Stimulated activated CD4-positive, alpha-beta T cell treated with anti-CD3 and anti-CD28 coated beads, Interleukin-4, amount 100 ng/mL, for 48 hours (primary cell): ENCODE measurements at regions not wholly inside any gene's neighbourhood (a gene's known extent, or its start where the extent isn't known, plus 50 kb on each side); places are given as distances from the start of the nearest gene placed in this dataset.
"Not testable (repeated sequence)": the region's sequence is repeated elsewhere in the genome, so short reads cannot be mapped to it uniquely, and the experiment has no call there.

Source experiments
- DNase-seq, 2 donors: peaks; one replicate each; pipeline ENCODE4 v3.0.0-alpha.2; 2020; ENCODE audit warnings: low read depth in 2 of 2

DNA sequence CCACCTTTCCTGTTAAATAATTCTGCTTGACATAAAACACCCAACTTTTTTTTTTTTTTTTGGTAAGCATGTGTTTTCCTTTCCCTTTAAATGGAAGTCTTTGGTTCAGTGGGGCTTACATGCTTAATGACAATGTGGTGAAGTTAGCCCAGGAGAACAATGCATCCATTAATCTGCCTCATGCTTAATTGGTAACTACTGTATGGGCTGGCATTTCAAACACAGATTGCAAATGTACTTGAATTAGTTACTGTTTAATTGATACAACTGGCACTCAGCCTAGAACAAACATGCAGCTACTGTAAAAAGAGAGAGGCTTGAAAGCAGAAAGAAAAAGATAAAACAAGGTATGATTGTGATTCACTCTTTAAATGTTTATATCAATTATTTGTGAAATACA lies 483.6 kb upstream of the NOX3 start:
- DNase-seq, result no peak

- no peak for DNase-seq
These were observed 480.9 kb upstream of the NOX3 start for GRCh38 chr6:155936551-155936950.

DNA sequence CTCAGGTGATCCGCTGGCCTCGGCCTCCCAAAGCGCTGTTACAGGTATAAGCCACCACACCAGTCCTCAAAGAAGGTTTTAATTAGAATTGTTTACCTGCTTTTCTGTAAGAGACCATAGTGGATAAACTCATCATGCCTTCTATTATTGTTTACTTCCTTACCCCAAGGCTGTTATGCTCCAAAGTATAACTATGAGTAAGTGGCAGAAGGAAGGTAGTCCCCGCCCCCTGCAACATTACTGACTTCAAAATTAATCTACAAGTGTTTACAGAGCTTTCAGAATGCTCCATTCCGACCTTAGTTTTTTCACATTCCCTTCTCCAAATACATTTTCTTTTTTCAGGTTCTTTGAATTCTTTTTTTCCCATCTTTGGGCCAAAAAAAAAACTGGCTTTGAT lies 480.5 kb upstream of the NOX3 start:
- no peak for DNase-seq

DNA sequence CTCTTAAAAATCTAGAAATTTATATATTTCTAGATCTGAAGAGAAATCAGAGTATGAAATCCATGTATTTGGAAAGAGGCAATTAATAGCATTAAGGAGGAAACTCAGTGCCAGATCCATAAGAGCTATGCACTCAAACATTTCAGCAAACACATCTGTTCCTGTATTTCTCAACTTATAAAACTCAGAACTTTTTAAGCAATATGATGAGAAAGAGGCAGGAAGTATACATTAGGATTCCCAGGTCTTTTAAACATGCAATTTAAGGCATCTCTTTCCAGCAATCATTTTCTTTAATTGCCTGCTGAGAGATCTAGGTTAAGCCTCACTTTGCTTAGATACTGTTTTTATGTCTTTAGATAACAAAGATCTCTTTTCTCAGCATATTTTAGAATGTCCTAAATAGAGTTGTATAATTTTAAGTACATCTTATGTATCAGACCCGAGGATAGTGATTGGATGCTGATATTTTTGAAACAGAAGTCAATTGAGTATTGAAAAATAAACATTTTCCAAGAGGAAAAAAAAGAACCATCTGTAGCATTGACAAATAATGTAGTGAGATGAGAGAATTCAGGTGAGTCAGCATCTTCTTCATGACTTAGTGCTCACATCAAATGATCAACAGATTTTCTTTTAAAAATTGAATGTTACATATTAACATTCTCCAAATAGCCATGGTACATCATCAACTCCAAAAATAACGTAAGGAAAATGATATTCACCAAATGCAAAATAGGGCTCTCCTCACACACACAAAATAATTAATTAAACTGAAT lies 461.4 kb upstream of the NOX3 start:
- DNase-seq, result no peak

DNA sequence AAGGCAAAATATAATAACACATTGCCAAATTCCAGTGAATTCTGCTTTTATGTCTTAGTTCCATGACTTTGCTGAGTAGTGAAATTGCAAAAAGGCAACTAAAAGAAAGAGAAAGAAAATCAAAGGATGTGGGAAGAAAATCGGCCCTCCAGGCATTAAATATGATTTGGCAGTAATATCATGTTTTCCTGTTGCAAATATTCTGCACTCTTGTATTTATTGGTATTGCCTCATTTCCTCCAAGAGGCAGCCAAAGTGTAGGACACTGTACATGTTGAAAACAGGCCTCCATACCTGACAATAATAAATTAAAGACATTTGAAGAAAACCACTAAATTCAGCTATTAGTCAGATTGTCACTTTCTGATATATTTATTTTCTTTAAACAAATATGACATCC lies 460.0 kb upstream of the NOX3 start:
- DNase-seq, result no peak

GRCh38 chr6:155913816-155914215 lies 458.2 kb upstream of the NOX3 start:
- no peak for DNase-seq

DNA sequence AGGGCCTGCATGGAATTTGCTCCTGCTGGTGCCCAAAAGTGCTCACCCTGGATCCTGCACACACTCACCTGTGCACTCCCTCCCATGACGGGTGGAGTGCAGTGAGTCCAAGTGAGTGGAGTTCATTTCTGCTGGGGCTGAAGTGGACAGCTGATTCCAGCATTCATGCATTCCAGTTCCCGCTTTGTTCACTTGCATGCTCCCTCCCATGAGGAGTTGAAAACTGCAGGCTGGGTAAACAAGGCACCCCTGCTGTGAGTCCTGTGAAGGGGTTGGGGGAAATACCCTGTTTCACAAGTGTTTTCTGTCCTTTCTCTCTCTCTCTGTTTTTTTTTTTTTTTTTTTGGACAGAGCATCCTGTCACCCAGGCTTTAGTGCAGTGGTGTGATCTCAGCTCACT lies 454.1 kb upstream of the NOX3 start:
- DNase-seq, result no peak

DNA sequence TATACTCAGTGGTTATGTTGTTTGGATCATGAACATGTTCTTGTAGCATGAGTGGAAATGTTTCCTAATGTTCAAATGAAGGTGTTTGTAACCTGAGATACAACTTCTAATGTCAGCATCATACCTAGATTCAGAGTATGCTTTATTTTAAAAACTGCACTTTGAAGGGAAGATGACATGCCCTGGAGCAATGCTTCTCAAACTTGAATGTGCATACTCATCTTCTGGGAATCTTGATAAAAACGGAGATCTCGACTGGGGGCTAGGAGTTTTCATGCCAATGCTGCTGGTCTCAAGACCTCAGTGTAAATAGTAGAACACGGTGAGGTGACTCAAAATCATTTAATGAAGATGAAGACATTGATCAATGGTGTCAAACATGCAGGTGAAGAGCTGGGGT lies 440.0 kb upstream of the NOX3 start:
- no peak for DNase-seq

- DNase-seq, result no peak
These were observed 439.1 kb upstream of the NOX3 start for GRCh38 chr6:155894758-155895157.

DNA sequence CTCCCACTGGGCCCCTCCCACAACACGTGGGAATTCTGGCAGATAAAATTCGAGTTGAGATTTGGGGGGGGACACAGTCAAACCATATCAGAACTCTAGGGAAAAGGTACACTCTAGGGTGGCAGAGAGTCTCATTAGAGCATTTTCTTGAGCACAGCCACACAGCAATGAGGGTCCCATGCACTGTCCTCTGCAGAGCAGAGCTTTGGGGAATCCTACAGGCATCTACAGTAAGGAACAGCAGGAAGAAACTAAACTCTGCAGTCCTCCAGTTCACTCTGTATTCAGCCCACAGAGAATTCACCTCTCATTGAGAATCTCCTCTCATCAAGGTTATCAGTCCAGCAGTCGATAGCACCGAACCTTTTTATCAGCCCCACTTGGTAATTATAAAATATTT lies 438.6 kb upstream of the NOX3 start:
- no peak for DNase-seq

DNA sequence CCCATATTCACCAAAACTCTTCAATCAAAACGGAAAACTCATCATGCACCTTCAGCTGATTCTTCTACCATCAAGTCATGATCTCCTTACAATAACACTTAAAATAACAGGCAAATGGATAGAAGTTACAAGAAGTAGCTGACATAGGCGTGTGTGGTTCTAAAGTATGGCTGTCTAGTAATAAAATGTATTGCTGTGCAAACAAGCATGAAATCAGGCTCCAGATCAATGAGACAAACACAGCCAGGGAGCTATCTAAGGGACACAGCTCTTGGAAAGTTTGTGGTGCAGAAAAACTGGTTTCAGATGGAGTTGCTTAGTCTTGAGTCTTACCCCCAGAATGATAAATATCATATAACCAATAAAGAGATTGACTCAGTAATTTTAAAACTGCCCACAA lies 434.8 kb upstream of the NOX3 start:
- no peak for DNase-seq

GRCh38 chr6:155889410-155889809 lies 433.8 kb upstream of the NOX3 start:
- no peak for DNase-seq

GRCh38 chr6:155887421-155887820 lies 431.8 kb upstream of the NOX3 start:
- DNase-seq, result no peak

GRCh38 chr6:155883741-155884140 lies 428.1 kb upstream of the NOX3 start:
- DNase-seq, result no peak

GRCh38 chr6:155883334-155883731 lies 427.7 kb upstream of the NOX3 start:
- no peak for DNase-seq

DNA sequence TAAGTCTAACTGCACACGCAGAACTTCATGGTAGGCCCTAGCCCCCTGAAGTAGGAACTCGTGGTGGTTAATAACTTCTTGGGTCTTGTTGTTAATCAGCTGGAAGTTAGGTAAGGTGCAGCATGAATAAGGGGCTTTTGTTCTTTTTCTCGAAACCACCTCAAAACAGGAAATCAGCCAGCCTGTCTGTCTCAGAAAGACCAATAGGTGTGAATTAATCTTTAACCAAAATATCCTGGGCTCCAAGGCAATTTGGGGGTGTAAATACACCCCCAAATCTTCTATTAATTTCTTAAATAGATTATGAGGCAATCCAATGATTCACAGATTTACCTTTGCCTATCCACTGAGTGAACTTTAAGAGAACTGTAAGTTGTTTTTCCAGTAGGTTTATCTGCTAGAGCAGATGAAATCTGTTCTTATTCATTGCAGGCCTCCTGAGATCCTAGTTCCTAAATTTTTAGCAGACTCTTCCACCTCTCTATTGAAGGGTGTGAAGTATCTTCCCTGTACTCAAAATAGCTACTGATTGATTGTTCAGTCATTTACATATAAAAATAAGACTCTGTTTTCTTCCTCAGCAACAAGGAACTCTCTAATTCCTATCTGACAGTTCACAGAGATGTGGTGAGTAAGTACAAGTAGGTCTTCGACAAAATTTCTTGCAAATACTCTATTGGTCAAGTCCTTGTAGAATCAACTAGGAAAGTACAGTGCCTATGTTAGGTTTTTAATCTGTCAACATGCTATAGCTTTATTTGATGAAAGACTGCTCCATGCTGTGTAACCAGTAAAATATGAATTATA lies 427.1 kb upstream of the NOX3 start:
- no peak for DNase-seq

- no peak for DNase-seq
These were observed 426.3 kb upstream of the NOX3 start for GRCh38 chr6:155881826-155882526.

GRCh38 chr6:155880900-155881299 lies 425.3 kb upstream of the NOX3 start:
- DNase-seq, result no peak

- DNase-seq, result no peak
These were observed 417.3 kb upstream of the NOX3 start for GRCh38 chr6:155872961-155873360.

DNA sequence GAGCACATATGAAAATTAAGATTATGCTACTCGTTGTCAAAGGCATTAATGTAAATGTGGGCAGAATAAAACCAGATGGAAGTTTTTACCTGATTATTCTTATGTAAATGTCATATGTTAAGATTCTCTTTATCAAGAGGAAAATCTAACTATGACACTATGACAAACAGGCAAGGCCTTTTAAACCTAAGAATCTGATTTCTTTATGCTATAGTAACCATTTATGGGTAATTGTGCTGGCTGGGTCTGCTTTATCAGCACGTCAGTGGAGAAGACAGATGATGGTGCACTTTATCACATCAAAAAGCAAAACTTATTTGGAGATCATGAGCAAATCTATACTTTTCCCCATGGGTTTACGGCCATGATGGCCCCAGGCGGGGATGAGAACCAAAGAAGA lies 412.0 kb upstream of the NOX3 start:
- DNase-seq, result no peak

DNA sequence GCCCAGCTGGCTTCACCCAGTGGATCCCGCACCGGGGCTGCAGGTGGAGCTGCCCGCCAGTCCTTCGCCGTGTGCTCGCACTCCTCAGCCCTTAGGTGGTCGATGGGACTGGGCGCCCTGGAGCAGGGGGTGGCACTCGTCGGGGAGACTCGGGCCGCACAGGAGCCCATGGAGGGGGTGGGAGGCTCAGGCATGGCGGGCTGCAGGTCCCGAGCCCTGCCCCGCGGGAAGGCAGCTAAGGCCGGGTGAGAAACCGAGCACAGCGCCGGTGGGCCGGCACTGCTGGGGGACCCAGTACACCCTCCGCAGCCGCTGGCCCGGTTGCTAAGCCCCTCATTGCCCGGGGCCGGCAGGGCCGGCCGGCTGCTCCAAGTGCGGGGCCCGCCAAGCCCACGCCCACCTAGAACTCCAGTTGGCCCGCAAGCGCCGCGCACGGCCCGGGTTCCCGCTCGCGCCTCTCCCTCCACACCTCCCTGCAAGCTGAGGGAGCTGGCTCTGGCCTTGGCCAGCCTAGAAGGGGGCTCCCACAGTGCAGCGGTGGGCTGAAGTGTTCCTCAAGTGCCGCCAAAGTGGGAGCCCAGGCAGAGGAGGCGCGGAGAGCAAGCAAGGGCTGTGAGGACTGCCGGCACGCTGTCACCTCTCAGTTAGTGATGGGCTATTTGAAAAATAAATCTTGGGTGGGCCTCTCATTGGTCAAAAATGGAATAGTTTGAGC lies 411.2 kb upstream of the NOX3 start:
- not testable (repeated sequence) for DNase-seq

- DNase-seq, result no peak
These were observed 406.2 kb upstream of the NOX3 start for GRCh38 chr6:155861821-155862220.
